GM13977 (cell line): ENCODE measurements at regions not wholly inside any gene's neighbourhood (a gene's known extent, or its start where the extent isn't known, plus 50 kb on each side); places are given as distances from the start of the nearest gene placed in this dataset.

ENCODE experiments used
- DNase-seq: peaks from one replicate; pipeline ENCODE4 v3.0.0; 2012; ENCODE audit warnings: low spot score
- in situ Hi-C: fragments of 300-500 bp; cut with MboI; formaldehyde crosslinking; loops from one replicate; pipeline ENCODE4 v1.12.0; 2022; ENCODE audit warnings: low sequenced_read_pairs, low pct_unique_long_range_greater_than_20kb, mixed read lengths, inconsistent platforms; ENCODE audit not compliant: unreplicated experiment
- TF ChIP-seq, protein P1 (sequence below): IDR thresholded peaks from 2 replicates; pipeline ENCODE4 v1.5.1; 2012; ENCODE audit warnings: mild to moderate bottlenecking, control low read depth; ENCODE audit not compliant: insufficient read depth; ENCODE audit errors: extremely low read depth, missing control alignments

DNA sequence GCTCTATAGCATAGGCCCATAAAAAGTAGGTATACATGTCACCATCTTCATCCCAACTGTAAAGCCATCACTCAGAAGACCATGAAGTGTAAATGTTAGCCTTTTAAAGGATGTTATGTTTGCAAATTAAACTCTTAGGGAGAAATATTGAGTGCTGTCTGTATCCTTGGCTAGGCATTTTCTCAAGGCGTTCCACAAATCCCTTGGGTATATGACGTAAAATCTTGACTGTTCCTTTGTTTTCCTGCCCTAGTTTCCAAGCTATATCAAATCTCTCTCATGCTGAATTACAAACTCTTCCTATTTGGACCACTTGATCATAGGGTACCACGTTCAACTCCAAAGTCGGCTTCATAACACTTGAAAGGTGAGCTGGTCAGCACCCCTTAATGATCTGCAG lies 486.2 kb downstream of the HDGFL1 start:
- in situ Hi-C loops: no loop called here
- TF ChIP-seq, protein P1, sequence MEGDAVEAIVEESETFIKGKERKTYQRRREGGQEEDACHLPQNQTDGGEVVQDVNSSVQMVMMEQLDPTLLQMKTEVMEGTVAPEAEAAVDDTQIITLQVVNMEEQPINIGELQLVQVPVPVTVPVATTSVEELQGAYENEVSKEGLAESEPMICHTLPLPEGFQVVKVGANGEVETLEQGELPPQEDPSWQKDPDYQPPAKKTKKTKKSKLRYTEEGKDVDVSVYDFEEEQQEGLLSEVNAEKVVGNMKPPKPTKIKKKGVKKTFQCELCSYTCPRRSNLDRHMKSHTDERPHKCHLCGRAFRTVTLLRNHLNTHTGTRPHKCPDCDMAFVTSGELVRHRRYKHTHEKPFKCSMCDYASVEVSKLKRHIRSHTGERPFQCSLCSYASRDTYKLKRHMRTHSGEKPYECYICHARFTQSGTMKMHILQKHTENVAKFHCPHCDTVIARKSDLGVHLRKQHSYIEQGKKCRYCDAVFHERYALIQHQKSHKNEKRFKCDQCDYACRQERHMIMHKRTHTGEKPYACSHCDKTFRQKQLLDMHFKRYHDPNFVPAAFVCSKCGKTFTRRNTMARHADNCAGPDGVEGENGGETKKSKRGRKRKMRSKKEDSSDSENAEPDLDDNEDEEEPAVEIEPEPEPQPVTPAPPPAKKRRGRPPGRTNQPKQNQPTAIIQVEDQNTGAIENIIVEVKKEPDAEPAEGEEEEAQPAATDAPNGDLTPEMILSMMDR: no peak
- no peak for DNase-seq

DNA sequence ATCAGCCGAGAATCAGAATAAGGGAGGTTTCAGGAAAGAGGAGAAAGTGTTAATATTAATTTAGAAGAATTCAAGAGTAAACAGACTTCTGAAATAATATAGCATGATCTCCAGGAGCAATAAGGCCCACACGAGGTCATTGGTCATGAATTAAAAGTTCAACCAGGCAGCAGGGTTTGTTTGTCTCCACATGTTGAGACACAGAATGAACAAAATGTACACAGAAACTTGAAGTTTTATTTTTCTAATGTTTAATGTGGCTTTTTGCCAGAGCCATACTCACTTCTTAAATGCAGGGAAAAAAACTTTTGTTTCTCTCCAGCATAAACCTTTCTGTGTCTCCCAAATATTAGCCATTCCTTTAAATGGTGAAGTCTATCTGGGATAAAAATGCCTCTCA lies 504.5 kb downstream of the HDGFL1 start:
- in situ Hi-C loops: no loop called here
- TF ChIP-seq, protein P1: no peak

DNA sequence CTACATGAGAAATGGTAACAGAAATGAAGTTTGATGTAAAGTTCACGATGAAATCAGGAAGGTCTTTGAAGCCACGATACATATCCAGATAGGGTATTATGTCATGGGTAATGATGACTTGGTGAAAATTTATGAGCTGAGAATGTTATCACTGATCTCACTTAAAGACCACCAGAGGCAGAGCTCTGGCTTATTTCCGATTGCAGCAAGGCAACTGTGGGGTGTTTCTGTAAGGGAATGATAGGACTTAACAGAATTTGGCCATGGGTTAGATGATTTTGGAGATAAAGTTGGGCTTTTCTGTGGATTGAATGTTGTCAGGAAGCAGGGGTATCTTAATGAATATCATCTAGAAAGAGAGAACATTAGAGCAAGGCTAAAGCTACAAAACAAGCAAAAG lies 508.4 kb downstream of the HDGFL1 start:
- in situ Hi-C loops: no loop called here

More for the DNA sequence above, 504.5 kb downstream of the HDGFL1 start:
- DNase-seq: no peak

DNA sequence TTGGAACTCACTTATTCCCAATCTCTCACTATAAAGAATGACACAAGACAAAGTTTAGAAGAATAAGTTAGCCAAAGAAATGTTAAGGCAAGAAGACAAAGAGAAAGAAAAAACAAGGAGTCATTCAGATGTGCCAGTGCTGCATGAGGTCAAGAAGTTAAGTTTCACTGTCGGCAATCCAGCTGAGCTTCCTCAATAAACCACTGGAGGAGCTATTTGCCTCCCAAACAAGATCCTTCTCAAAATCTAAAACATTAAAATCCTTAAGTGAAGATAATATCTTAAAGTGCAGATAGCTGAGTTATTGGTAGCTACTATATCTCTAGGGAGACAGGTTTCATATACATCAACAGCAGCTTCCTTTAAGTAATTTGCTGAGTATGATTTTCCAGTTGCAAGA lies 512.3 kb downstream of the HDGFL1 start:
- in situ Hi-C loops: no loop called here
- no peak for DNase-seq
- TF ChIP-seq, protein P1: no peak

More for the DNA sequence above, 508.4 kb downstream of the HDGFL1 start:
- TF ChIP-seq, protein P1: no peak
- no peak for DNase-seq

DNA sequence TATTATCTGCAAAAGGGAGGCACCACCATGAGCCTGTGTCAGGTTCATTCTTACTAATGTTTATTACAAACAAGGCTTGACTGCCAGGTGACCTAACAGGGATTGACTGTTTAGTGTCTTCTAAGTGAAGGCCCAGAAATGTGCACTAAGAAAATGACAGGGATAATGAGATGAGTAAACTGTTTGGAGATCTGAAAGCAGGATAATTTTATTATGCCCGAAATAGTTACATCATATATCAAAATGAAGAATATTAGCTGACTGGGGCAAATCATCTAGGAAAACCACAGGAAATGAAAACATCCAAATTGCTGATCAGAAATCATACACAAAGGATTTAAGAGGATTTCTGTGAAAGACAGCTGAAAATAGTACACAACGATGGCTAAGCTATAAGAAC lies 516.7 kb downstream of the HDGFL1 start:
- TF ChIP-seq, protein P1: no peak
- no peak for DNase-seq
- in situ Hi-C loops: no loop called here

DNA sequence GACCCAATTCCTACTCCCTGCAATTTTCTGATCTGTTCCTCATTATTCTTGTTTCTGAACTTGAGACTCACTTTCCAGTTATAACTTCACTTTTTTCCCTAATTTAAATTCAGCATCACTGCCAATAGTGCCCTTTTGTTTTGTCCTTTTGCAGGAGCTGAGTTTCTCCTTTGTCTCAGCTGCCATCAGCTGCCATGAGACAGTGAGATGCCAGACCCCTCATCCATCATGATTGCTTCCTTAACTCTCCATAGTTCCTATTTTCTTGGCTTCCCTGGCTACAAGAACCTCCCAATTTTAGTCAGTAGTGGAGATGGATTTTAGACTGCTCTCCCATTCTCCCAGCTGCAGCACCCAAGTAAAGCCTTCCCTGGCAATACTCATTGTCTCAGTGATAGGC lies 518.1 kb downstream of the HDGFL1 start:
- TF ChIP-seq, protein P1: no peak
- DNase-seq: no peak

DNA sequence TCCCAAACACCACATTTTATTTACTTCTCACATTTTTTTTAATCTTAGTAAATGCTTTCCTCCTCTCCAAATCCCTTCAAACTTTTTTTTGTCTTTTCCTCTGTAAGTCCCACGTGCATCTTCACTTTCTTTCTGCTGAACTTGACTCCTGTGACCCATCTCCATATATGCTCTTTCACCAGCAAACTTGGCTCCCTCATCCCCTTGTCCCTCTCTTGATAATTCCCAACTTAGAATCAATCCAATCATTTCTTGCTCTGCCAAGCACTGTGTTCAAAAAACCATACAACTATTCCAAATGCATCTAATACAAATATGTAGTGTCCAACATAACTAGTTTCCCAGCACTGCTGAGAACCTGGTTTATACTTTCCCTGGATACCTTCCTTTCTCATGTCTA lies 519.4 kb downstream of the HDGFL1 start:
- no peak for DNase-seq
- TF ChIP-seq, protein P1: no peak
- in situ Hi-C loops: no loop called here

More for the DNA sequence above, 518.1 kb downstream of the HDGFL1 start:
- in situ Hi-C loops: no loop called here
